Activated CD4-positive, alpha-beta memory T cell treated with anti-CD3 and anti-CD28 coated beads for 36 hours (primary cell): ENCODE measurements at regions not wholly inside any gene's neighbourhood (a gene's known extent, or its start where the extent isn't known, plus 50 kb on each side); places are given as distances from the start of the nearest gene placed in this dataset.
"Not testable (repeated sequence)": the region's sequence is repeated elsewhere in the genome, so short reads cannot be mapped to it uniquely, and the experiment has no call there.

Experiments used
- CTCF ChIA-PET: fragments of 350-600 bp; sonication (Branson Sonifier 250); formaldehyde crosslinking; loops from one replicate; lab custom pipeline; 2021; ENCODE audit warnings: antibody characterized with exemption, inconsistent platforms; lab: Charles Lee
- POLR2A ChIA-PET: fragments of 350-600 bp; sonication (Branson Sonifier 250); formaldehyde crosslinking; loops from one replicate; lab custom pipeline; 2021; ENCODE audit warnings: antibody characterized with exemption; lab: Charles Lee
- DNase-seq: peaks from one replicate; pipeline ENCODE4 v3.0.0-alpha.2; 2020
- H3K27ac Mint-ChIP-seq: one replicate; pipeline ENCODE4 v1.8.0; 2021; ENCODE audit warnings: mixed read lengths
- H3K27me3 Mint-ChIP-seq: one replicate; pipeline ENCODE4 v1.8.0; 2021; ENCODE audit warnings: mixed read lengths
- H3K36me3 Mint-ChIP-seq: one replicate; pipeline ENCODE4 v1.8.0; 2021; ENCODE audit warnings: mixed read lengths
- H3K4me1 Mint-ChIP-seq: one replicate; pipeline ENCODE4 v1.8.0; 2021; ENCODE audit warnings: low read depth, mixed read lengths
- H3K4me3 Mint-ChIP-seq: one replicate; pipeline ENCODE4 v1.8.0; 2021; ENCODE audit warnings: mild to moderate bottlenecking, mixed read lengths
- H3K9me3 Mint-ChIP-seq: one replicate; pipeline ENCODE4 v1.8.0; 2021; ENCODE audit warnings: mixed read lengths
- intact Hi-C: fragments of 100-400 bp; cut with micrococcal nuclease; formaldehyde crosslinking; loops from one replicate; pipeline ENCODE4 v1.15.1; 2023

GRCh38 chr4:137427411-137427810 is 104.9 kb downstream of the PCDH18 start:
- no peak for DNase-seq
- no peaks in the 10 kb centered on the region for H3K36me3 Mint-ChIP-seq
- no peak overlapping the region for H3K4me3 Mint-ChIP-seq
- peaks cover 4% of the 10 kb centered on the region for H3K9me3 Mint-ChIP-seq
- H3K27ac Mint-ChIP-seq = no peak overlapping the region
- intact Hi-C loops = no loop called here
- ChIA-PET CTCF (no interaction called here), POLR2A (no interaction called here)
- no peaks in the 10 kb centered on the region for H3K27me3 Mint-ChIP-seq
- no peaks in the 10 kb centered on the region for H3K4me1 Mint-ChIP-seq

DNA sequence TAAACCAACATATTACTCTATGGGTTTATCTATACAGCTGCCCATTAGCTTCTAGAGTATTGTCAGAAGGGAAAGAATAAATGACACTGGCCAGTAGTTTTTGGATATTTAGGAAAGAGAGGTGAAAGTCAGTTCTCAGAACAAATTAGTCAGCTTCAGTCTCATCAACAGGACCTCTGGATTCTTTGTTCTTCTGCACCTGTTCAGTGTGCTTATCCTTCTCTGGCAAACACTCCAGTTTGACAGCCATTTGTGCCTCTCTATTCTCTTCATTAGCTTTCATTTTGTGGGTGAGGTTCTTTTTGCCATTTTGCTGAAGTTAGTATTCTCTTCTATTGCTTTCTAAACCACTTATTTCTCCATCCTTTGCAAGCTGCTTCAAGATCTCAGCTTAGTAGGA is 107.0 kb downstream of the PCDH18 start:
- Mint-ChIP-seq H3K9me3 (peaks cover 9% of the 10 kb centered on the region), H3K4me1 (no peaks in the 10 kb centered on the region), H3K4me3 (no peak overlapping the region), H3K27me3 (no peaks in the 10 kb centered on the region), H3K27ac (no peak overlapping the region), H3K36me3 (no peaks in the 10 kb centered on the region)
- CTCF ChIA-PET = no interaction called here
- POLR2A ChIA-PET = no interaction called here
- intact Hi-C loops = no loop called here
- no peak for DNase-seq

DNA sequence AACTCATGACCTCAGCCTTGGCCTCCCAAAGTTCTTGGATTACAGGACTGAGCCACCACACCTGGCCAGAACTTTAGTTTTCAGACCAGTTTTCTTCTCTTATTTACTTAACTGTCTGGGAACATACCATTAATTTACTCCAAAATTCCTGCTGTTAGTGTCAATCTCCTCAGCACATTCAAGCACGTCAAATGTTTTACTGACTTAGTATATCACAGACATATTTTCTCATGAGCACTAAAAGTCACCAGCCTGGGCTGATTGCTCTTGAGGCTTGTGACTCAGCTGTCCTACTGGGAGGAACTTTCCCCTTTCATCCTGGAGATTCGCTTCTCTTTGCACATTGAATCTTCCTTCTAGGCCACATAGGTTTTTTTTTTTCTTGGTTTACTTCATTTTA is 109.6 kb downstream of the PCDH18 start:
- ChIA-PET POLR2A (no interaction called here), CTCF (no interaction called here)
- no peaks in the 10 kb centered on the region for H3K4me1 Mint-ChIP-seq
- H3K36me3 Mint-ChIP-seq = no peaks in the 10 kb centered on the region
- H3K4me3 Mint-ChIP-seq = no peak overlapping the region
- H3K9me3 Mint-ChIP-seq = peaks cover 9% of the 10 kb centered on the region
- H3K27me3 Mint-ChIP-seq = no peaks in the 10 kb centered on the region
- H3K27ac Mint-ChIP-seq = no peak overlapping the region
- DNase-seq = no peak
- intact Hi-C loops = no loop called here

DNA sequence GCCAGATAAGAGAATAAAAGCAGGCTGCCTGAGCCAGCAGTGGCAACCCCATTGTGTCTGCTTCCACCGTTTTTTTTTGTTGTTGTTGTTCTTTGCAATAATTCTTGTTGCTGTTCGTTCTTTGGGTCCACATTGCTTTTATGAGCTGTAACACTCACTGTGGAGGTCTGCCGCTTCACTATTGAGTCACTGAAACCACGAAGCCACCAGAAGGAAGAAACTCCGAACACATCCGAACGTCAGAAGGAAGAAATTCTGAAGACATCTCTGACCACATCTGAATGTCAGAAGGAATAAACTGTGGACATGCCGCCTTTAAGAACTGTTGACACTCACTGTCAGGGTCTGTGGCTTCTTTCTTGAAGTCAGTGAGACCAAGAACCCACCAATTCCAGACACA is 110.5 kb downstream of the PCDH18 start:
- no peak for DNase-seq
- ChIA-PET POLR2A (no interaction called here), CTCF (no interaction called here)
- H3K4me3 Mint-ChIP-seq = no peak overlapping the region
- no peaks in the 10 kb centered on the region for H3K27me3 Mint-ChIP-seq
- no peak overlapping the region for H3K27ac Mint-ChIP-seq
- no peaks in the 10 kb centered on the region for H3K36me3 Mint-ChIP-seq
- H3K4me1 Mint-ChIP-seq = no peaks in the 10 kb centered on the region
- intact Hi-C loops = no loop called here
- peaks cover 9% of the 10 kb centered on the region for H3K9me3 Mint-ChIP-seq

DNA sequence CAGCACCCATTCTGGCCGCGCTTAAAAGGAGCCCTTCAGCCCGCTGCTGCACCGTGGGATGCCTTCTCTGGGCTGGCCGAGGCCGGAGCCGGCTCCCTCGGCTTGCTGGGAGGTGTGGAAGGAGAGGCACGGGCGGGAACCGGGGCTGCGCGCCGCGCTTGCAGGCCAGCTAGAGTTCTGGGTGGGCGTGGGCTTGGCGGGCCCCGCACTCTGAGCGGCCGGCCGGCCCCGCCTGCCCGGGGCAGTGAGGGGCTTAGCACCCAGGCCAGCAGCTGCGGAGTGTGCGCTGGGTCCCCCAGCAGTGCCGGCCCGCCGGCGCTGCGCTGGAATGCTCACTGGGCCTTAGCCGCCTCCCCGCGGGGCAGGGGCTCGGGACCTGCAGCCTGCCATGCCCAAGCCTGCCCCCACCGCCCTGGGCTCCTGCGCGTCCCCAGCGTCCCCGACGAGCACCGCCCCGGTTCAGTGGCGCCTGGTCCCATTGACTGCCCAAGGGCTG is 111.3 kb downstream of the PCDH18 start:
- intact Hi-C loops = no loop called here
- Mint-ChIP-seq H3K27me3 (no peaks in the 10 kb centered on the region), H3K4me3 (no peak overlapping the region), H3K9me3 (peaks cover 9% of the 10 kb centered on the region), H3K4me1 (no peaks in the 10 kb centered on the region), H3K36me3 (no peaks in the 10 kb centered on the region), H3K27ac (no peak overlapping the region)
- POLR2A ChIA-PET = no interaction called here
- no peak for DNase-seq
- CTCF ChIA-PET = no interaction called here

GRCh38 chr4:137417676-137418075 is 114.6 kb downstream of the PCDH18 start:
- POLR2A ChIA-PET = no interaction called here
- no peaks in the 10 kb centered on the region for H3K27me3 Mint-ChIP-seq
- no peak overlapping the region for H3K4me3 Mint-ChIP-seq
- no peak overlapping the region for H3K27ac Mint-ChIP-seq
- no peak for DNase-seq
- peaks cover 6% of the 10 kb centered on the region for H3K9me3 Mint-ChIP-seq
- no peaks in the 10 kb centered on the region for H3K36me3 Mint-ChIP-seq
- CTCF ChIA-PET = interaction anchor here (0.6 kb wide), 1 partner anchor 1453 kb away, joined by 3 read pairs; no protein-coding TSS in a partner anchor
- intact Hi-C loops = no loop called here
- no peaks in the 10 kb centered on the region for H3K4me1 Mint-ChIP-seq

- no peaks in the 10 kb centered on the region for H3K4me1 Mint-ChIP-seq
- H3K27ac Mint-ChIP-seq = no peak overlapping the region
- POLR2A ChIA-PET = no interaction called here
- no peaks in the 10 kb centered on the region for H3K36me3 Mint-ChIP-seq
- H3K9me3 Mint-ChIP-seq = no peaks in the 10 kb centered on the region
- H3K4me3 Mint-ChIP-seq = no peak overlapping the region
- CTCF ChIA-PET = no interaction called here
- no peaks in the 10 kb centered on the region for H3K27me3 Mint-ChIP-seq
- DNase-seq = no peak
- intact Hi-C loops = no loop called here
Measured at GRCh38 chr4:137414802-137415201, 117.5 kb downstream of the PCDH18 start.

DNA sequence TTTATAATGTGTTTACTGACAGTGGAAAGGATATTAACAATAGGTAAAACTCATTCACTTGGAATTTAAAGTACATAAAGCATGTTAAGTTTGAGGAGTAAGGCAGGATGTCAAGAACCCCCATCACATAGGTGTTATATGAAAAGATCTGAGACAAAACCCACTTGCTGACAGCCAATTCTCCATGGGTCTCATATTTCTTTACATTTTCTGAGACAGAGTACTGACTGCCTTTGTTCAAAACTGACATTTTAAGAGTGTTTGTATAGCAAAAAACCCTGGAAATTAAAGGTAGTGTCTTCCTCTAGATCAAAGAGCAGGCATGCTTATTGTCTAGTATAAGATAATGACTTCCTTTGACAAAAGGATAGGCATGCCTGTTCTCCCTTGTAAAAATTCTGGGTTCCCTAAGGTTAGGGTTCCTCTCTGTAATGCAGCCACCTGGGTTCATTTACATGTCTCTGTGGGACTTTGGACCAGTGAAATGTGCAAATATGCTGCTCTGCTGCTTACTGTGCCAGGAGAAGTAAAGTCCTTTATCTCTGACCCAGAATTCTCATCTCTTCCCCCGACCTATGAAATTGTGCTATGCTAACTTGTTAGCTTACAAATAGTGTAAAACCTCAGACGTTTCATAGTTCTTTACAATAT is 123.6 kb downstream of the PCDH18 start:
- Mint-ChIP-seq H3K27me3 (no peaks in the 10 kb centered on the region), H3K4me1 (no peaks in the 10 kb centered on the region), H3K27ac (no peak overlapping the region), H3K4me3 (no peak overlapping the region), H3K9me3 (no peaks in the 10 kb centered on the region), H3K36me3 (no peaks in the 10 kb centered on the region)
- no peak for DNase-seq
- POLR2A ChIA-PET = no interaction called here
- CTCF ChIA-PET = no interaction called here
- intact Hi-C loops = no loop called here

DNA sequence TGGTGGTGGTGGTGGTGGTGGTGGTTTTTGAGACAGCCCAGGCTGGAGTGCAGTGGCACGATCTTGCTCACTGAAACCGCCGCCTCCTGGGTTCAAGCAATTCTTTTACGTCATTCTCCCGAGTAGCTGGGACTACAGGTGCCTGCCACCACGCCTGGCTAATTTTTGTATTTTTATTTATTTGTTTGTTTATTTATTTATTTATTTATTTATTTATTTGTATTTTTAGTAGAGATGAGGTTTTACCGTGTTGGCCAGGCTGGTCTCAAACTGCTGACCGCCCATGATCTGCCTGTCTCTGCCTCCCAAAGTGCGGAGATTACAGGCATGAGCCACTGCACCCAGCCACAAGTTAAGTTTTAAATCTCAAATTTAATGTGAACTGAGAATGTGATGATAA is 126.5 kb downstream of the PCDH18 start:
- DNase-seq, H3K36me3 Mint-ChIP-seq, POLR2A ChIA-PET, H3K27me3 Mint-ChIP-seq, H3K4me1 Mint-ChIP-seq, H3K9me3 Mint-ChIP-seq, H3K4me3 Mint-ChIP-seq, intact Hi-C loops, CTCF ChIA-PET, H3K27ac Mint-ChIP-seq: not testable (repeated sequence)

- intact Hi-C loops = no loop called here
- Mint-ChIP-seq H3K27me3 (no peaks in the 10 kb centered on the region), H3K4me1 (no peaks in the 10 kb centered on the region), H3K36me3 (no peaks in the 10 kb centered on the region), H3K9me3 (no peaks in the 10 kb centered on the region), H3K27ac (no peak overlapping the region), H3K4me3 (no peak overlapping the region)
- CTCF ChIA-PET = no interaction called here
- POLR2A ChIA-PET = no interaction called here
- DNase-seq = no peak
Measured at GRCh38 chr4:137394018-137394417, 138.3 kb downstream of the PCDH18 start.

DNA sequence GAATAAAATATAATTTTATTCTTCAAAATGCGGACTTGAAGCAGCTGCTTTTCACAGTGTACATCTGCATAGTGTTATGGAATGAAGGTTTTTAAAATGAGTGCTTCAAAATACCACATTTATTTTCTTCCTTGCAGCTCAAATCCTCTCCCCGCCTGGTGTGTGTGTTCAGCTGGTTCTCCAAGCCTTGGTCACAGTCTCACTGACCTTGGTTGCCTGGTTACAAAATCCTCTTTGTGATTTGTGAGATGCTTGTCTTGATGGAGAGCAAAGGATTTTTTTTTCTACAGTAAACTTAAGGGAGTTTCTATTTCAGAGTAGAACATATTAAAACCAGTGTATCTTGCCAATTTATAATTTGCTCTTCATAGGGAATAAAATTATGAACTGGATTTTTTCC is 139.2 kb downstream of the PCDH18 start:
- no peak for DNase-seq
- no peaks in the 10 kb centered on the region for H3K27me3 Mint-ChIP-seq
- H3K4me1 Mint-ChIP-seq = no peaks in the 10 kb centered on the region

GRCh38 chr4:137390707-137391106 is 141.6 kb downstream of the PCDH18 start:
- Mint-ChIP-seq H3K4me3 (no peak overlapping the region), H3K4me1 (no peaks in the 10 kb centered on the region), H3K27me3 (no peaks in the 10 kb centered on the region), H3K36me3 (no peaks in the 10 kb centered on the region), H3K27ac (no peak overlapping the region), H3K9me3 (no peaks in the 10 kb centered on the region)
- intact Hi-C loops = no loop called here
- CTCF ChIA-PET = no interaction called here
- DNase-seq = no peak
- POLR2A ChIA-PET = no interaction called here

More for the DNA sequence above, 139.2 kb downstream of the PCDH18 start:
- intact Hi-C loops = no loop called here
- ChIA-PET POLR2A (no interaction called here), CTCF (no interaction called here)
- Mint-ChIP-seq H3K9me3 (no peaks in the 10 kb centered on the region), H3K27ac (no peak overlapping the region), H3K36me3 (no peaks in the 10 kb centered on the region), H3K4me3 (no peak overlapping the region)

DNA sequence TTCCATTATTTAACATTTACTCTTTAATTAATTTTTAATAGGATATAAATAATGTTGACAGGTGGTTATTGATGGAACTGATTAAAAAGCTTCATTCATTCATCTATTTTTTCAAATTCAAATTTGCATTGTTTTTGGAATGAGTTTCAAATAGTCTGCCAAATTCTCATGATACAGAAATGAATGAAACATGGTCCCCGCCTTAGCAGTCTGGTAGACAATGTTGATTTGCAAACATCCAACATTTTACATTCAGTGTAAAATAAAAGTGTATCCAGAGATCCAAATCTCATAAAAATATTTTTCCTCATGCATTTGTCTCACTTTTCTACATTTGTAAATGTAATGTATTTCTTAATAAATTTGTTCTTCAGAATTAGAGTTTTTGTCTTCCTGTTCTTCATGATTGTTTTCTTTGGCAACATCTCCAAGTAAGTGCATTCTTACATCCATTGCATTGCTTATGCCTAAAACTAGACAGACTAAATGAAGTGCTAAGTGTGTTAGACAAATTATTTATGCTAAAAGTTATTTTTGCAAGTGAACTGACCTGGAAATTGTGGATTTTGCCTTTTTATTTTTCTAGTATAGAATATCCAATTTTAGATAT is 142.3 kb downstream of the PCDH18 start:
- Mint-ChIP-seq H3K27me3 (no peaks in the 10 kb centered on the region), H3K4me3 (no peak overlapping the region), H3K27ac (no peak overlapping the region), H3K9me3 (no peaks in the 10 kb centered on the region), H3K36me3 (no peaks in the 10 kb centered on the region), H3K4me1 (no peaks in the 10 kb centered on the region)
- intact Hi-C loops = no loop called here
- DNase-seq = no peak
- ChIA-PET CTCF (no interaction called here), POLR2A (no interaction called here)
